ENCODE measurements at regions not wholly inside any gene's neighbourhood (a gene's known extent, or its start where the extent isn't known, plus 50 kb on each side); places are given as distances from the start of the nearest gene placed in this dataset.
"Not testable (repeated sequence)": the region's sequence is repeated elsewhere in the genome, so short reads cannot be mapped to it uniquely, and the experiment has no call there.

- no peak for DNase-seq (ENCODE audit: low spot score)
- intact Hi-C loops (cut with DNase I), result no loop called here
These were observed 378.5 kb upstream of the MGAT4C start for GRCh38 chr12:86634456-86635410.

GRCh38 chr12:86627001-86627400 is 370.8 kb upstream of the MGAT4C start:
- intact Hi-C loops (cut with DNase I), result no loop called here

GRCh38 chr12:86623267-86623666 is 367.1 kb upstream of the MGAT4C start:
- no peak for DNase-seq (ENCODE audit: low spot score)
- intact Hi-C loops (cut with DNase I), result no loop called here

More at GRCh38 chr12:86627001-86627400, 370.8 kb upstream of the MGAT4C start:
- no peak for DNase-seq (ENCODE audit: low spot score)

DNA sequence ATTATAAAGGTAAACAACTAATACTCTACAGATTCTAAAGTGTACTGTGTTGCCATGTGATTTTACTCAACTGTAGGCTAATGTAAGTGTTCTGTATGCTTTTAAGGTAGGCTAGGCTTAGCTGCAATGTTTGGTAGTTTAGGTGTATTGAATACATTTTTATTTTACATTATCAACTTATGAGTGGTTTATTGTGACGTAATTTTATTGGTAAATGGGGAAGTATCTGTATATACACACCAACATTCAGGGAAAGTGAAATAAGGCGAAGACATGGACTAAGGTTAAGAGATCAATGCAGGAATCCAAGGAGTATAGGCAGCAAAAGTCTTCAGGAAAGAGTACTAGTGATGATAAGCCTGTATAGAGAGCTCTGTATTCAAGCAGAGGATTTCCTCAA is 365.8 kb upstream of the MGAT4C start:
- intact Hi-C loops (cut with DNase I), result no loop called here
- DNase-seq (ENCODE audit: low spot score), result no peak

DNA sequence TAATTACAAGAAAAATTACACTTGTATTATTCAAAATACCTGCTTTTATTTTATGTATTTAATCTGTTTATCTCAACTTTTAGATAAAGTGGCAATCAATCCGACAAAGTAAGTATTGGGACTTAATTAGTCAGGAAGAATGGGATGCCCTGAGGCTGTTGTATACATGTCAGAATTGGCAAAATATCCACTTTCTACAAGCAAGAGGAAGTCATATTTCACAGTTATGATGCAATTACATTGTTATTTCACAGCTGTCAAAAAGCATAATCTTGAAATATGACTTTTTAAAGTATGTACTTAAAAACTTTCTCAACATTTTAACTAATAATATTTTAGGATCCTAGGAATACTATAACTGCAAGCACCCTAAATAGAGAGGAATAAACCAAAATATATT is 357.1 kb upstream of the MGAT4C start:
- no peak for DNase-seq (ENCODE audit: low spot score)
- intact Hi-C loops (cut with DNase I), result no loop called here

DNA sequence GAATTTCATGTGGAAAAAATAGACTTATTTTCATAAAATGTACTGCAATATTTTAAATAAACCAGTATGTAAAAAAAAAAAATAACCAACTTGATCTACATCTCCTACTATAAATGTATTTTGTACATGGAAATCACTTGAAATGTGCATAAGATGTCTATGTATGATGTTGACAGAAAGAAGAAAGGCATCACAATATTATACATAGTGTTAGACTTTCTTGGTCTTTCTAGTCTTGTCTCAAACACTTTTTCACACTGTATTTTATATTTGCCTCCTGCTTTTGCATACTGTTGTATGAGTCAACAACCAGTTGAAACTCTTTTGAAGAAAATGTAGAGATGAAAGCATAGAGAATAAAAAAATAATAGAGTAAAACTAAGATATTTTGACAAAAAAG is 352.4 kb upstream of the MGAT4C start:
- intact Hi-C loops (cut with DNase I), result no loop called here
- DNase-seq (ENCODE audit: low spot score), result no peak

- peak; percentile 69 for DNase-seq (ENCODE audit: low spot score)
- intact Hi-C loops (cut with DNase I), result no loop called here
These were observed 345.5 kb upstream of the MGAT4C start for GRCh38 chr12:86601550-86602308.

- intact Hi-C loops (cut with DNase I), result no loop called here
- DNase-seq (ENCODE audit: low spot score), result peak; percentile 66
These were observed 344.6 kb upstream of the MGAT4C start for GRCh38 chr12:86600664-86601231.

DNA sequence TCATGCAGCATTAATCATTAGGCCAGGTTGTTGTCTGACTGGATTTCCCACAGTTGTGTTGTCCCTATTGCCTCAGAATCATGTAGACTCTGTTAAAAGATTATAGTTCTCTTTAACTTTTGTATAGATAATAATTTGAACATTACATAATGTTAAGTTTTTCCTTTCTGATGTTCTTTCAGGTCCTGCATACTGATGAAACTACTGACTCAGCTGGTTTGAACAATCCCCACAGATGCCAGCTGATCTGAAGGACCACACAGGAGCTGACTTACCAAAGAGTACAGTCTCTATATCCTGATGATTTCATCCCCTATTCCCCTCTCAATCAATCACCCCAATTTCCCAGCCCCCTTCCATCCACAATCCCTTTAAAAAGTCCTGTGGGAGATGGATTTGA is 341.2 kb upstream of the MGAT4C start:
- no peak for DNase-seq (ENCODE audit: low spot score)
- intact Hi-C loops (cut with DNase I), result no loop called here

DNA sequence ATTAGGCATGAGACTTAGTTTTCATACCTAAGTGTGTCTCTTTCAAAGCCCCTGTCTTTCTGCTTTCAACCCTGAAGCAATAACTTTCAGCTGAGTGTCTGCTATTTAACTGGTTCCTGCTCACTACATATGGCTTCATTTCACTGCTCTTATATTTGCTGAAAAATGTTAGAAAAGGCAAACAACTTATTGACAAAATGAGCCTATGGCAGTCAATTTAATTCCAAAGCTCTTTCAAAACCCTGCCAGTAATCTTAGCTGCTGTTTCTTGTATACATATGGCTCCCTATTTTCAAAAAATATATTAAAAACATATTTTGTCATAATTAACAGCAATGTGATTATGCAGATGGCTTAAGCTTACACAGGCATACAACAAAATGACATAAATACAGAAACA is 334.1 kb upstream of the MGAT4C start:
- intact Hi-C loops (cut with DNase I), result no loop called here

DNA sequence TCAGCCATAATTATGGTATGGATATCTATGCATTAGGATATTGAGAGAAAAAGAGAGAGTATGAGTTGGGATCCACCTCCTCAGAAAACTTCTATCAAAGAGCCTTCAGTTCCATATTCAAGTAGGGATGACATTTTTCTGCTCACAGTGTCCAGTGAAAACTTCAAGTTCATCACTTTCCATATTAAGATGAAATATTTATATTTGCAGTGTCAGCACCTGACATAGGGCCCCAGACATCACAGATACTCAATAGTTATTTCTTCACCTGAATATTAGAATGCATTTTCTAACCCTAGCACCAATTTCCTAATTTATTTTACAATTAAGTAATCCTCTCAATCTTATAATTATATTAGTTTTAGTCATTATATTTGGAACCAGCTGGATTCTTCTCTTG is 318.0 kb upstream of the MGAT4C start:
- no peak for DNase-seq (ENCODE audit: low spot score)
- intact Hi-C loops (cut with DNase I), result no loop called here

More for the DNA sequence above, 334.1 kb upstream of the MGAT4C start:
- DNase-seq (ENCODE audit: low spot score), result no peak

DNA sequence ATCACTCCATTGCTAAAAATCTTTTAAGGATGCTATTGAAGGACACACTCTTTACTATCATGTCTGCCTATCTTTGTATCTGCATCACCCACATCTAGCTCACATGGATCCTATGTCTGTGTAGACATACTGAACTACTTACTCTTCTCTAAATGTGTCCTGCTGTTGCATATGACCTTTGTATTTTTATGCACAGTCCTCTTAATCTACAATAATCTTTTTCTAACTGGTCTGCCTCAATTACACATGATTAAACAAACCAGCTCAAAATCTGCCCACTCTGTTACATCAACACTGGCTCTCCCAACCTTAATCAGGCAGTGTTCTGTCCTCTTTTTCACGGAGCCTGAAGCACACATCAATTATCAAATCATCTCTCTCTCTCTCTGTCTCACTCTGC is 316.3 kb upstream of the MGAT4C start:
- intact Hi-C loops (cut with DNase I), result no loop called here
- DNase-seq (ENCODE audit: low spot score), result no peak

DNA sequence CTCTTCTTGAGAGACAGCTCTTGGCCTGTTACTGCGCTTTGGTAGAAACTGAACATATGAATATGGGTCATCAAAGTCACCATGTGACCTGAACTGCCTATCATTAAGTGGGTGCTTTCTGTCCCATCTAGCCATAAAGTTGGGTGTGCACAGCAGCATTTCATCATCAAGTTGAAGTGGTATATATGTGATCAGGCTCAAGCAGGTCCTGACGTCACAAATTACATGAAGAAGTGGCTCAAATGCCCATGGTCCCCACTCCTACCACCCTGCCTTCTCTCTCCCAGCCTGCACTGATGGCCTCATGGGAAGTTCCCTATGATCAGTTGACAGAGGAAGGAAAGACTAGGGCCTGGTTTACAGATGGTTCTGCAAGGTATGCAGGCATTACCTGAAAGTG is 308.8 kb upstream of the MGAT4C start:
- DNase-seq (ENCODE audit: low spot score), result no peak
- intact Hi-C loops (cut with DNase I), result no loop called here

- DNase-seq (ENCODE audit: low spot score); intact Hi-C loops (cut with DNase I): not testable (repeated sequence)
These were observed 299.3 kb upstream of the MGAT4C start for GRCh38 chr12:86555491-86555890.

- intact Hi-C loops (cut with DNase I), result no loop called here
These were observed 295.0 kb upstream of the MGAT4C start for GRCh38 chr12:86551146-86551571.

DNA sequence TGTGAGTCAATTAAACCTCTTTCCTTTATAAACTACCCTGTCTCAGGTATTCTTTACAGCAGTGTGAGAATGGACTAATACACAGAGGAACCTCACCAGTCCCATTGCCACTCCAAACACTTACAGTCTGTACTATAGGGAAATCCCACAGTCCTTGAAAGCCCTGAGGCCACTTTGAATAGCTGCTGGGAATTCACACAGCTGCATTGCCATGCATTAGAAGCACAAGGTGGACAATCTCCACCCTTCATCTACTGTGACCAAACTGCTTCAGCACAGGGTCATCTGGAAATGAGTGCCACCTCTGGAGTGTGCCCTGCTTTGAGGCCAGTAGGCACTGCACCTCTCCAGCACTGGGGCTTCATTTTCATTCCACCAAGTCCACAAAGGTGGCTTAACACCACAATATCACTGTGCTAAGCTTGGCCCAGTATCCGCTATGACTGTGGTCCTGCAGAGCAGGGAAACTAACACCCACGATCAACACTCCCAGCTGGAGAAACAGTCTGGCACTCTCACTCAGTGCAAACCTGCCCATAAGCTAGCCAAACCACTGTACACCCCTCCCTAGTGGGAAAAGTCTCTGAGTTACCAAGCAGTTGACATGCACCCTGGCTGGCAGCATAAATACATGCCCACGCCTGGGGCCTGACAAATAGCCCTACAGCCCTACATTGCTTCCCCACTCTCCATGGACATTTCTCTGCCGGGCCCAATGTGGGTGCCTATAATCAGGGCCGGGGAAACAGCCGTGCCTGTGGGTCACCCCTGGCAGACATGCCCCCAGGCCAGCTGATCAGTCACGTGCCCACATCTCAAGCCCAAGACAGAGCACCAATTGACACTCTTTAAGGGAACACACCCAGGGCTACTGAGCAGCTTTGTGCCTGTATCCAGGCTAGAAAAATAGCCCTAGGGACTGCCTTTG is 294.3 kb upstream of the MGAT4C start:
- intact Hi-C loops (cut with DNase I), result no loop called here

More at GRCh38 chr12:86551146-86551571, 295.0 kb upstream of the MGAT4C start:
- DNase-seq (ENCODE audit: low spot score), result peak; percentile 88

DNA sequence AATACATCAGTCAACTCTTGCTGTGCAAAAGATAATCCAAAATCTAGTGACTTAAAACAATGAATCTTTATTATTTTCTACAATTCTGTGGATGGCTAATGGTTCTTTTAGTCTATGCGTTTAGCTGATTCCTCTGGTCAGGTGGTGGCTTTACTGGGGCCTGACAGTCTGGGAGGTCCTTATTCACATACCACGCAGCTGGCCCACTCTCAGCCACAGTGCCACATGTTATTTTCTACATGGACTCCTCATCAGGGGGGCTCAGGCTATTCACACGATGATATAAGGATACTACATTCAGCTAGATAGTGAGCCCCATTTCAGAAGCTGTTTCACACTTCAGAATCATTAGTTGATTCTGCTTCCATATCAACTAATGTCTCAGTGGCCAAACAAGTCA is 287.5 kb upstream of the MGAT4C start:
- no peak for DNase-seq (ENCODE audit: low spot score)
- intact Hi-C loops (cut with DNase I), result loop anchor here in 1 of 2 donors (5.0 kb wide), 1 partner anchor 744 kb away; no protein-coding TSS in a partner anchor

More for the DNA sequence above, 294.3 kb upstream of the MGAT4C start:
- no peak for DNase-seq (ENCODE audit: low spot score)

- DNase-seq (ENCODE audit: low spot score), result no peak
- intact Hi-C loops (cut with DNase I), result no loop called here
These were observed 274.9 kb upstream of the MGAT4C start for GRCh38 chr12:86530996-86531655.

All from posterior vena cava (tissue), 2 donors.